HepG2 (cell line): ENCODE measurements at regions not wholly inside any gene's neighbourhood (a gene's known extent, or its start where the extent isn't known, plus 50 kb on each side); places are given as distances from the start of the nearest gene placed in this dataset.
"Not testable (repeated sequence)": the region's sequence is repeated elsewhere in the genome, so short reads cannot be mapped to it uniquely, and the experiment has no call there.

Experiments
- ATAC-seq: fragments of 200-7000 bp; cut with Tn5 transposase; 3 replicates; pipeline ENCODE4 v1.9.1; 2020; ENCODE audit warnings: mild to moderate bottlenecking, moderate library complexity
- BruUV-seq: library from RNA; stranded (reverse); fragments of 400-500 nt; replicated peaks from 2 replicates; lab custom pipeline; 2021; lab: Mats Ljungman, UMichigan
- CTCF ChIA-PET: fragments of 300-600 bp; formaldehyde crosslinking; extraction: SDS; loops from one replicate; lab custom pipeline; 2021; ENCODE audit warnings: low total read pairs, inconsistent platforms, low intra/inter-chr PET ratio; lab: Yijun Ruan, JAX
- POLR2A ChIA-PET: fragments of 350-600 bp; sonication (Branson Sonifier 250); formaldehyde crosslinking; loops from one replicate; lab custom pipeline; 2020; ENCODE audit warnings: antibody characterized with exemption, inconsistent platforms; lab: Yijun Ruan, JAX
- DNase-seq: peaks from one replicate; pipeline ENCODE4 v3.0.0-alpha.2; 2015; ENCODE audit warnings: low spot score
- FAIRE-seq: peaks from 3 replicates; lab custom pipeline; 2011; peaks lifted over from hg19 to GRCh38; lab: Jason Lieb, UNC
- H2AFZ ChIP-seq: one replicate; pipeline ENCODE4 v1.6.1; 2011; ENCODE audit warnings: low read length, inconsistent platforms
- H3K27ac ChIP-seq: fragments of 300-600 bp; 3 replicates; pipeline ENCODE4 v1.8.0; 2011; ENCODE audit warnings: mixed run types, mild to moderate bottlenecking, mixed read lengths, low read length, inconsistent platforms; ENCODE audit not compliant: insufficient read depth; ENCODE audit errors: extremely low read length
- H3K27me3 ChIP-seq, 2 experiments: fragments of 200-600 bp in 1 of 2; 2 replicates in 1 of 2; 3 replicates in 1 of 2; pipeline versions ENCODE4 v1.6.0 to v1.8.0; 2011; ENCODE audit warnings: low read length in 2 of 2, mild to moderate bottlenecking in 2 of 2, moderate library complexity in 2 of 2, inconsistent platforms in 1 of 2; ENCODE audit not compliant: insufficient read depth in 2 of 2, control insufficient read depth in 1 of 2
- H3K36me3 ChIP-seq, 2 experiments: fragments of 200-600 bp in 1 of 2; replicated peaks in 1 of 2; 2 replicates in 1 of 2; 3 replicates in 1 of 2; pipeline versions ENCODE4 v1.5.1 to v1.8.0; 2011; ENCODE audit warnings: low read length in 2 of 2, inconsistent platforms in 1 of 2; ENCODE audit not compliant: insufficient read depth in 2 of 2, control insufficient read depth in 1 of 2
- H3K4me1 ChIP-seq: 2 replicates; pipeline ENCODE4 v1.5.1; 2012; ENCODE audit warnings: low read length, inconsistent platforms; ENCODE audit not compliant: insufficient read depth
- H3K4me2 ChIP-seq: 2 replicates; pipeline ENCODE4 v1.6.0; 2011; ENCODE audit warnings: low read depth, low read length, inconsistent platforms
- H3K4me3 ChIP-seq, 3 experiments: fragments of 200-600 bp in 1 of 3; sonication (generic), shearing (Covaris generic) in 1 of 3; replicated peaks in 1 of 3; 2 replicates each; pipeline ENCODE4 v1.5.1; 2011 to 2016; ENCODE audit warnings: low read length in 3 of 3, inconsistent platforms in 2 of 3, low read depth in 2 of 3, mild to moderate bottlenecking in 2 of 3, control low read depth in 1 of 3, mixed read lengths in 1 of 3; ENCODE audit not compliant: insufficient read depth in 1 of 3
- H3K79me2 ChIP-seq: one replicate; pipeline ENCODE4 v1.6.1; 2011; ENCODE audit warnings: low read length, inconsistent platforms; ENCODE audit not compliant: insufficient read depth
- H3K9ac ChIP-seq: 2 replicates; pipeline ENCODE4 v1.6.0; 2011; ENCODE audit warnings: mild to moderate bottlenecking, low read depth, low read length, inconsistent platforms; ENCODE audit not compliant: insufficient read depth
- H3K9me3 ChIP-seq: 2 replicates; pipeline ENCODE4 v1.5.1; 2012; ENCODE audit warnings: mild to moderate bottlenecking, low read length
- H4K20me1 ChIP-seq: 2 replicates; pipeline ENCODE4 v1.6.0; 2011; ENCODE audit warnings: inconsistent platforms, mild to moderate bottlenecking, low read length, moderate library complexity; ENCODE audit not compliant: insufficient read depth
- CREB1 ChIP-seq, 2 experiments: fragments of 450-650 bp in 1 of 2; IDR thresholded peaks; 2 replicates each; pipeline ENCODE4 v1.6.1; 2016 to 2017; ENCODE audit warnings: control low read depth in 1 of 2, mild to moderate bottlenecking in 1 of 2, missing compliant biosample characterization in 1 of 2, missing genetic modification characterization in 1 of 2
- WGBS: methylation state at CpG from one replicate; pipeline ENCODE4 v1.1.6; 2017; ENCODE audit warnings: low lambda C conversion rate; 5-methylcytosine and 5-hydroxymethylcytosine counted together
- in situ Hi-C: cut with HindIII; loops from 2 replicates; pipeline ENCODE4 v1.10.0; 2017; ENCODE audit warnings: low pct_unique_long_range_greater_than_20kb; ENCODE audit not compliant: extremely low pct_ligation_motif_present
- intact Hi-C: fragments of 100-400 bp; cut with micrococcal nuclease; formaldehyde crosslinking; loops from one replicate; pipeline ENCODE4 v1.10.0; 2022; ENCODE audit not compliant: unreplicated experiment

DNA sequence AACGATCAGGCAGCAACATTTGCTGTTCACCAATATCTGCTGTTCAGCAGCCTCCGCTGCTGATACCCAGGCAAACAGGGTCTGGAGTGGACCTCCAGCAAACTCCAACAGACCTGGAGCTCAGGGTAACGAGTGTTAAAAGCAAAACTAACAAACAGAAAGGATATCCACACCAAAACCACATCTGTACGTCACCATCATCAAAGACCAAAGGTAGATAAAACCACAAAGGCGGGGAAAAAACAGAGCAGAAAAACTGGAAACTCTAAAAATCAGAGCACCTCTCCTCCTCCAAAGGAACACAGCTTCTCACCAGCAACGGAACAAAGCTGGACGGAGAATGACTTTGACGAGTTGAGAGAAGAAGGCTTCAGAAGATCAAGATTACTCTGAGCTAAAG lies 192.8 kb upstream of the MGAT5 start:
- FAIRE-seq; H3K36me3 ChIP-seq; H3K9me3 ChIP-seq; intact Hi-C loops; H3K4me3 ChIP-seq; DNase-seq; H3K27me3 ChIP-seq; H3K79me2 ChIP-seq; H2AFZ ChIP-seq; POLR2A ChIA-PET; H4K20me1 ChIP-seq; ATAC-seq; H3K4me2 ChIP-seq; BruUV-seq; H3K4me1 ChIP-seq; in situ Hi-C loops; CTCF ChIA-PET; H3K9ac ChIP-seq; H3K27ac ChIP-seq; TF ChIP-seq CREB1 (CRISPR knock-in tag; IDR thresholded peaks at IDR 0.05): not testable (repeated sequence)
- 28% methylated on average over 8 of the region's 8 CpGs for WGBS
- 0 out of 2 replicates have a peak, but pooled peaks have one; percentile 2 for TF ChIP-seq CREB1 (IDR thresholded peaks at IDR 0.05)

GRCh38 chr2:134062235-134062634 lies 191.6 kb upstream of the MGAT5 start:
- H3K36me3 ChIP-seq, H3K4me2 ChIP-seq, H4K20me1 ChIP-seq, H3K4me3 ChIP-seq, H2AFZ ChIP-seq, BruUV-seq, H3K9me3 ChIP-seq, intact Hi-C loops, H3K79me2 ChIP-seq, in situ Hi-C loops, H3K9ac ChIP-seq, H3K4me1 ChIP-seq, DNase-seq, CTCF ChIA-PET, ATAC-seq, FAIRE-seq, H3K27me3 ChIP-seq, H3K27ac ChIP-seq, POLR2A ChIA-PET: not testable (repeated sequence)
- 2% methylated on average over 3 of the region's 3 CpGs for WGBS

DNA sequence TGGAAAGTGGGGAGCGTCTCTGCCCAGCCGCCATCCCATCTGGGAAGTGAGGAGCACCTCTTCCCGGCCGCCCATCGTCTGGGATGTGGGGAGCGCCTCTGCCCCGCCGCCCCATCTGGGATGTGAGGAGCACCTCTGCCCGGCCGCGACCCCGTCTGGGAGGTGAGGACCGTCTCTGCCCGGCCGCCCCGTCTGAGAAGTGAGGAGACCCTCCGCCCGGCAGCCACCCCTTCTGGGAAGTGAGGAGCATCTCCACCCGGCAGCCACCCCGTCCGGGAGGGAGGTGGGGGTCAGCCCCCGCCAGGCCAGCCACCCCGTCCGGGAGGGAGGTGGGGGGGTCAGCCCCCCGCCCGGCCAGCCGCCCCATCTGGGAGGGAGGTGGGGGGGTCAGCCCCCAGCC lies 190.0 kb upstream of the MGAT5 start:
- H3K4me3 ChIP-seq, DNase-seq, H2AFZ ChIP-seq, H3K79me2 ChIP-seq, FAIRE-seq, H3K36me3 ChIP-seq, ATAC-seq, H3K27me3 ChIP-seq, in situ Hi-C loops, H3K27ac ChIP-seq, CTCF ChIA-PET, H3K9ac ChIP-seq, intact Hi-C loops, H3K4me2 ChIP-seq, H3K9me3 ChIP-seq, H4K20me1 ChIP-seq, H3K4me1 ChIP-seq, BruUV-seq, POLR2A ChIA-PET: not testable (repeated sequence)
- WGBS = 79% methylated on average over 8 of the region's 27 CpGs
